ENCODE measurements at regions not wholly inside any gene's neighbourhood (a gene's known extent, or its start where the extent isn't known, plus 50 kb on each side); places are given as distances from the start of the nearest gene placed in this dataset.

DNA sequence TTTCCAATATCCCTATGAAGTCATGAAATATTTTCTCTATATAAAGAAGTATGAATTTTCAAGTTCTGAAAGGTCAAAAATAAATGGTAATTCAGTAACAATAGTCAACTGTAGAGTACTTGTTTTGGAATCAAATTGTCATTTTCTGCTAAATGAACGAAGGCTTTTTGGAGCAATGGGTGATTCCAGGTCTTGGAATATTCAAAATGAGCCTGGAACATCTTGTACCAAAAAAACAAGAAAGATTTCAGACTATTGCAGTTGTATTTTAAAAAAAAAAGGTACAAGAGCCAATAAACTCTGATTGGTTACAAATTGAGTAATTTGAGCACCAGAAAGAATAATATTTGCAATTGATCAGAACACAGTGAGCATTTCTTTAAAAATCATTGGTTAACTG lies 730.1 kb downstream of the DTWD2 start:
- H3K36me3 ChIP-seq (ENCODE audit: control insufficient read depth in 3 of 3, insufficient read depth in 2 of 3, low read depth in 1 of 3, low read length in 3 of 3) = no peaks in the 10 kb centered on the region
- WGBS, 3 donors = 26 to 75% (median 42%) methylated on average over 1 of the region's 1 CpG
- no peaks in the 10 kb centered on the region for H3K27me3 ChIP-seq (ENCODE audit: control insufficient read depth in 3 of 3, insufficient read depth in 3 of 3, low read length in 3 of 3)
- no peak for FAIRE-seq
- no peaks in the 10 kb centered on the region for H3K9me3 ChIP-seq (ENCODE audit: control insufficient read depth in 2 of 2, insufficient read depth in 1 of 2, low read depth in 1 of 2, low read length in 1 of 2)
- no peak for DNase-seq
- no peak overlapping the region for H3K27ac ChIP-seq (ENCODE audit: low read depth in 1 of 3, low read length in 2 of 3)
- H3K4me1 ChIP-seq (ENCODE audit: control insufficient read depth in 3 of 3, insufficient read depth in 2 of 3, low read depth in 1 of 3, low read length in 2 of 3) = no peaks in the 10 kb centered on the region
- H3K4me3 ChIP-seq (ENCODE audit: low read depth in 1 of 3, low read length in 3 of 3) = no peak overlapping the region

DNA sequence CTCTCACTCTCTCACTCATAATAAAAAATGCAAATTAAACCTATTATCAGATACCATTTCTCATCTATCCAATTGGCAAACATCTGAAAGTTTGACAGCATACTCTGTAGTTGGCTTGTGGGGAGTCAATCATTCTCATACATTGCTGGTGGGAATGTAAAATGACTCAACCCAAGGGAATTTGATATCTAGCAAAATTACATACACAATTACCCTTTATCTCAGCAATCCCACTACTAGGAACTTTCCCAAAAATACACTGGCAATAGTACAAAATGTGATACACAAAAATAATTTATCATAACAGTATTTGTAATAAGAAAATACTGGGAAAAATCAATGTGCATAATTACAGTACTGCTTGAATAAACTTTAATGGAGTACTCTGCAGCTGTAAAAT lies 731.3 kb downstream of the DTWD2 start:
- DNase-seq = no peak
- no peaks in the 10 kb centered on the region for H3K4me1 ChIP-seq (ENCODE audit: control insufficient read depth in 3 of 3, insufficient read depth in 2 of 3, low read depth in 1 of 3, low read length in 2 of 3)
- no peak overlapping the region for H3K4me3 ChIP-seq (ENCODE audit: low read depth in 1 of 3, low read length in 3 of 3)
- no peaks in the 10 kb centered on the region for H3K36me3 ChIP-seq (ENCODE audit: control insufficient read depth in 3 of 3, insufficient read depth in 2 of 3, low read depth in 1 of 3, low read length in 3 of 3)
- no peak overlapping the region for H3K27ac ChIP-seq (ENCODE audit: low read depth in 1 of 3, low read length in 2 of 3)
- no peaks in the 10 kb centered on the region for H3K9me3 ChIP-seq (ENCODE audit: control insufficient read depth in 2 of 2, insufficient read depth in 1 of 2, low read depth in 1 of 2, low read length in 1 of 2)
- H3K27me3 ChIP-seq (ENCODE audit: control insufficient read depth in 3 of 3, insufficient read depth in 3 of 3, low read length in 3 of 3) = no peaks in the 10 kb centered on the region
- FAIRE-seq = no peak

DNA sequence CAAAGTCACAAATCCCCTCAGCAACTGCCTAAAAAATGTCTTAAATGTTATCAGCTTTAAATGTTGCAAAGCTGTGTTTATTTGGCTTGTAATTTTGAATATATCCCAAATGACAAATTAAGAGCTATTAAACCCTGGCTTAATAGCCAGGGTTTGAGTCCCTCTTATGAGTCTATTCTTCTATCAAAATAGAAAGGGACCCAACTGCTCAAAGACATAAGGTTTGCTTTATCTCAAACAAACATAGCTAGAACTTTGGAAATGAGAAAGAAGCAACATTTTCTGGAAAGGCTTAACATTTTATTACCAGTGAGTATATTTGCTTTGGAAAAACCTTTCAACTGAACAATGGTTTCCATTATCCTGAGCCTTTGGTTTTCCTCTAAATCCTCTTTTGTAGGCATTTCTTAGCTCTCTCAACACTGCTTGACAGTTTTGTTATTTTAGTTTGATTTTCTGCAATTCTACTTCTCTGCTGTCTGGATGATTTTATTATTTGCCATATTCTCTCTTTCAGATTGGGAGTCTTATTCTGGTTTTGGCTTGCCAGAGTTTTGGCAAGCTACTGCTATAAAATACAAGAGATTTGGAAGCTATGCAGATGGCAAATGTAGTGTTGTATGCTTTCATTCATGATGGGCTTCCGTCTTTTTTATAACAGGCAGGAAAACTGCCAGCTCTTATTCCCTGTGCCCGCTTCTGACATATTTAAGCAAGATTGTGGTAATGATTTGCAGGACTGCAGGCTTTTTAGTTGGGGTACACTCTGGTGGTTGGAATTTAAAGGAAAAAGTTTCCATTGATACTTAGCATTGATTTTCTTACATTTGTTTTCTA lies 734.9 kb downstream of the DTWD2 start:
- H3K27ac ChIP-seq (ENCODE audit: low read depth in 1 of 3, low read length in 2 of 3) = no peak overlapping the region
- no peak overlapping the region for H3K4me3 ChIP-seq (ENCODE audit: low read depth in 1 of 3, low read length in 3 of 3)
- H3K27me3 ChIP-seq (ENCODE audit: control insufficient read depth in 3 of 3, insufficient read depth in 3 of 3, low read length in 3 of 3) = no peaks in the 10 kb centered on the region
- FAIRE-seq (no peak), DNase-seq (no peak)
- H3K4me1 ChIP-seq (ENCODE audit: control insufficient read depth in 3 of 3, insufficient read depth in 2 of 3, low read depth in 1 of 3, low read length in 2 of 3) = no peaks in the 10 kb centered on the region
- H3K36me3 ChIP-seq (ENCODE audit: control insufficient read depth in 3 of 3, insufficient read depth in 2 of 3, low read depth in 1 of 3, low read length in 3 of 3) = no peaks in the 10 kb centered on the region
- H3K9me3 ChIP-seq (ENCODE audit: control insufficient read depth in 2 of 2, insufficient read depth in 1 of 2, low read depth in 1 of 2, low read length in 1 of 2) = no peaks in the 10 kb centered on the region
- WGBS, 3 donors = 68 to 70% (median 68%) methylated on average over 2 of the region's 2 CpGs

DNA sequence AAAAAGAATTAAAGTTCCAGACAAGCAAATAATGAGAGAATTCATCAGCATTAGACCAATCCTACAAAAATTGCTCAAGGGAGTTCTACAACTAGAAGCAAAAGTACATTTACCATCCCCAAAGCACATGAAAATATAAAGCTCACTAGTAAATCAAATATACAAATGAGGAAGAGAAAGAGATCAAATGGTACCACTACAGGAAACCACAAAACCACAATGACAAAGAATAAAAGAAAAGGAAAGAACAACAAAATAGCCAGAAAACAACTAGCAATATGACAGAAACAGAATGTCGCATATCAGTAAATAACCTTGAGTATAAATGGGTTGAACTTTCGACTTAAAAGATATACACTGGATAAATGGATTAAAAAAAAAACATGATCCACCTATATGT lies 739.0 kb downstream of the DTWD2 start:
- H3K36me3 ChIP-seq (ENCODE audit: control insufficient read depth in 3 of 3, insufficient read depth in 2 of 3, low read depth in 1 of 3, low read length in 3 of 3) = no peaks in the 10 kb centered on the region
- H3K27ac ChIP-seq (ENCODE audit: low read depth in 1 of 3, low read length in 2 of 3) = no peak overlapping the region
- no peaks in the 10 kb centered on the region for H3K4me1 ChIP-seq (ENCODE audit: control insufficient read depth in 3 of 3, insufficient read depth in 2 of 3, low read depth in 1 of 3, low read length in 2 of 3)
- 61 to 71% (median 62%) methylated on average over 2 of the region's 2 CpGs for WGBS, 3 donors
- no peak for DNase-seq
- no peaks in the 10 kb centered on the region for H3K27me3 ChIP-seq (ENCODE audit: control insufficient read depth in 3 of 3, insufficient read depth in 3 of 3, low read length in 3 of 3)
- H3K9me3 ChIP-seq (ENCODE audit: control insufficient read depth in 2 of 2, insufficient read depth in 1 of 2, low read depth in 1 of 2, low read length in 1 of 2) = peaks cover 0 to 10% of the 10 kb centered on the region in 2 donors
- no peak overlapping the region for H3K4me3 ChIP-seq (ENCODE audit: low read depth in 1 of 3, low read length in 3 of 3)
- FAIRE-seq = no peak

DNA sequence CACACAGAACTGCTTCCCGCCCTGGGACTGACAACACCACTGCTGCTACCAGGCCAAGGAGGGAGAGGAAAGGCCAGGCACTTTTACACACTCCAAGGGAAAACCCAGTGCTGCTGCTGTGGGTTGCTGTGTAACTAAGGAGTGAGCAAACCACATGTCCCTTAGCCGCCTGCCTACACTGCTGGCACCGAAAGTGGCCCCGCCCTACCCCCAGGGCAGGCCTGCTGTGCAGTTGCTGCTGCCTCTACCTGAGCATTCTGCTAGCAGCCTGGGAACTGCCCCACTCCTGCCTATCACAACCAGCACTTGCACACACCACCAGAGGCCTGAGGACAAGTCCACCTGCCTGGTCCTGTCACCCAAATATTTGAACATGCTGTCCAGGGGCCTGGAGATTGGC lies 740.9 kb downstream of the DTWD2 start:
- Histone ChIP-seq H3K4me1 (ENCODE audit: control insufficient read depth in 3 of 3, insufficient read depth in 2 of 3, low read depth in 1 of 3, low read length in 2 of 3) (no peaks in the 10 kb centered on the region), H3K36me3 (ENCODE audit: control insufficient read depth in 3 of 3, insufficient read depth in 2 of 3, low read depth in 1 of 3, low read length in 3 of 3) (no peaks in the 10 kb centered on the region), H3K9me3 (ENCODE audit: control insufficient read depth in 2 of 2, insufficient read depth in 1 of 2, low read depth in 1 of 2, low read length in 1 of 2) (peaks cover 0 to 10% of the 10 kb centered on the region in 2 donors), H3K27me3 (ENCODE audit: control insufficient read depth in 3 of 3, insufficient read depth in 3 of 3, low read length in 3 of 3) (no peaks in the 10 kb centered on the region), H3K4me3 (ENCODE audit: low read depth in 1 of 3, low read length in 3 of 3) (no peak overlapping the region), H3K27ac (ENCODE audit: low read depth in 1 of 3, low read length in 2 of 3) (no peak overlapping the region)
- DNase-seq = no peak
- 87 to 92% (median 88%) methylated on average over 4 of the region's 4 CpGs for WGBS, 3 donors
- no peak for FAIRE-seq

DNA sequence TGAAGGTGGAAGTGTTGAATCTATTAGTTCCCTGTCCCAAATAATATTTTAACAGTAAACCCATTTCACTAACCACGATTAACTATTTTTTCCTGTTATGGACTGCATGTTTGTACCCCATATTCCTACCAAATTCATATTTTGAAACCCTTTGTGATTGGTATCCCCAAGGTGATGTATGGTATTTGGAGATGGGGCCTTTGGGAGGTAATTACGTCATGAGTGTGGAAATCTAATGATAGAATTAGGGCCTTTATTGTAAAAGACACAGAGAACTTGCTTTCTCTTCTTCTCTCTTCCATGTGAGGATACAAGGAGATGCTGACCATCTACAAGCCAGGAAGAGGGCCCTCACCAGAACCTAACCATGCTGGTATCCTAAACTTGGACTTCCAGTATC lies 744.7 kb downstream of the DTWD2 start:
- no peak for DNase-seq

DNA sequence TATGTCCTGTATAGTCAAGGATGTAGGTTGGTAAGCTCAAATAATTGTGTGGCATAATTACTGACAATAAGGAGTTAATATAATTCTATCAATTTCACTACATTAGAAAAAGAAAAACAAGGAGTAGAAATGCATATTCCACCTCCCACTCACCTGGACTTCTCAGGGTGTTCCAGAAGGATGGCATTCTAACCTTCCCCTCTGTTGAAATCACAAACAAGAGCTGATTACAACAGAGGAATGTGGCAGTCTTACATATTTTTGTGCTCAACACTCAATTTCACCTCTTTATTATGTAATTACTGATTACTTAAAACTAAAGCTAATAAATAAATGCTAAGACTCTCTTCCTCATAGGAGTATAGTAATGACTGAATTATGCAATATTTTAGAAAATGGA lies 745.3 kb downstream of the DTWD2 start:
- peaks cover 0 to 13% of the 10 kb centered on the region in 2 donors for H3K9me3 ChIP-seq (ENCODE audit: control insufficient read depth in 2 of 2, insufficient read depth in 1 of 2, low read depth in 1 of 2, low read length in 1 of 2)
- DNase-seq (no peak), FAIRE-seq (no peak)
- no peaks in the 10 kb centered on the region for H3K36me3 ChIP-seq (ENCODE audit: control insufficient read depth in 3 of 3, insufficient read depth in 2 of 3, low read depth in 1 of 3, low read length in 3 of 3)
- H3K4me3 ChIP-seq (ENCODE audit: low read depth in 1 of 3, low read length in 3 of 3) = no peak overlapping the region
- no peaks in the 10 kb centered on the region for H3K27me3 ChIP-seq (ENCODE audit: control insufficient read depth in 3 of 3, insufficient read depth in 3 of 3, low read length in 3 of 3)
- no peaks in the 10 kb centered on the region for H3K4me1 ChIP-seq (ENCODE audit: control insufficient read depth in 3 of 3, insufficient read depth in 2 of 3, low read depth in 1 of 3, low read length in 2 of 3)
- H3K27ac ChIP-seq (ENCODE audit: low read depth in 1 of 3, low read length in 2 of 3) = no peak overlapping the region

More for the DNA sequence above, 744.7 kb downstream of the DTWD2 start:
- H3K4me1 ChIP-seq (ENCODE audit: control insufficient read depth in 3 of 3, insufficient read depth in 2 of 3, low read depth in 1 of 3, low read length in 2 of 3) = no peaks in the 10 kb centered on the region
- no peaks in the 10 kb centered on the region for H3K36me3 ChIP-seq (ENCODE audit: control insufficient read depth in 3 of 3, insufficient read depth in 2 of 3, low read depth in 1 of 3, low read length in 3 of 3)
- no peak for FAIRE-seq
- WGBS, 3 donors = 38 to 70% (median 42%) methylated on average over 2 of the region's 2 CpGs
- no peak overlapping the region for H3K27ac ChIP-seq (ENCODE audit: low read depth in 1 of 3, low read length in 2 of 3)
- H3K9me3 ChIP-seq (ENCODE audit: control insufficient read depth in 2 of 2, insufficient read depth in 1 of 2, low read depth in 1 of 2, low read length in 1 of 2) = peaks cover 0 to 14% of the 10 kb centered on the region in 2 donors
- H3K27me3 ChIP-seq (ENCODE audit: control insufficient read depth in 3 of 3, insufficient read depth in 3 of 3, low read length in 3 of 3) = no peaks in the 10 kb centered on the region
- no peak overlapping the region for H3K4me3 ChIP-seq (ENCODE audit: low read depth in 1 of 3, low read length in 3 of 3)

DNA sequence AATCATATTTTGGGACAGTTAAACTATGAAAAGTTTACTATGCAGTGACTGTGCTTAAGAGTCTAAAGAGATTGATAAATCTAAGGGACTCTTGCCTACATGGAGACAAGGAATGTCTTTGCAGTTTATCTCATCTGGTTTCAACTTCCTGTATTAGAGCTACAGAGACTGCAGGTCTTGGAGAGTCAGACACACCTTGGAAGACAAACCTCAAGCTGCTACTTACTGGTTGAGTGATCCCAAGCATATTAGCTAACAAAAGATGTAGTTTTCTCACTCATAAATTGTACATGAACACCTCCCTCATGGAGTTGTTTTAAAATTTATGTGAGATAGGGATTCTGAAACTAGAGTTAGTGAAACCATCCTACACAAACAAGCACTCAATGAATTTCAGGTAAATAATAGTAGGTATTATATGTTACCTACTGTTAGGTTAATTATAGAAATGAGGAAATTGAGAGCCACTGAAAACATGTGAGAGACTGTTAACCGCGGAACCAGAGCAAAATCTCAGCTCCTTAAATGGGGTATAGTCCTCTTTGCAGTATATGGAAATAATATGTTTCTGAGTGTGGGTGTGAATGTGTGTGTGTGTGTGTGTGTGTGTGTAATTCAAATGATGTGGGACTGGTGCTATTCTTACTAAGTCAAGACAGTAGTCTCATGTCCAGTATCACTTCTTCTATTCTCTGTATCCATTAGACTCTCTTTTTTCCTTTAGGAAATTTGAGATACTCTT lies 752.1 kb downstream of the DTWD2 start:
- DNase-seq (no peak), FAIRE-seq (no peak)
- no peak overlapping the region for H3K4me3 ChIP-seq (ENCODE audit: low read depth in 1 of 3, low read length in 3 of 3)
- peaks cover 0 to 3% of the 10 kb centered on the region in 2 donors for H3K9me3 ChIP-seq (ENCODE audit: control insufficient read depth in 2 of 2, insufficient read depth in 1 of 2, low read depth in 1 of 2, low read length in 1 of 2)
- H3K36me3 ChIP-seq (ENCODE audit: control insufficient read depth in 3 of 3, insufficient read depth in 2 of 3, low read depth in 1 of 3, low read length in 3 of 3) = no peaks in the 10 kb centered on the region
- H3K27ac ChIP-seq (ENCODE audit: low read depth in 1 of 3, low read length in 2 of 3) = no peak overlapping the region
- WGBS, 3 donors = 81 to 88% (median 87%) methylated on average over 2 of the region's 2 CpGs
- no peaks in the 10 kb centered on the region for H3K4me1 ChIP-seq (ENCODE audit: control insufficient read depth in 3 of 3, insufficient read depth in 2 of 3, low read depth in 1 of 3, low read length in 2 of 3)
- no peaks in the 10 kb centered on the region for H3K27me3 ChIP-seq (ENCODE audit: control insufficient read depth in 3 of 3, insufficient read depth in 3 of 3, low read length in 3 of 3)
